ENCODE measurements at regions not wholly inside any gene's neighbourhood (a gene's known extent, or its start where the extent isn't known, plus 50 kb on each side); places are given as distances from the start of the nearest gene placed in this dataset.

DNA sequence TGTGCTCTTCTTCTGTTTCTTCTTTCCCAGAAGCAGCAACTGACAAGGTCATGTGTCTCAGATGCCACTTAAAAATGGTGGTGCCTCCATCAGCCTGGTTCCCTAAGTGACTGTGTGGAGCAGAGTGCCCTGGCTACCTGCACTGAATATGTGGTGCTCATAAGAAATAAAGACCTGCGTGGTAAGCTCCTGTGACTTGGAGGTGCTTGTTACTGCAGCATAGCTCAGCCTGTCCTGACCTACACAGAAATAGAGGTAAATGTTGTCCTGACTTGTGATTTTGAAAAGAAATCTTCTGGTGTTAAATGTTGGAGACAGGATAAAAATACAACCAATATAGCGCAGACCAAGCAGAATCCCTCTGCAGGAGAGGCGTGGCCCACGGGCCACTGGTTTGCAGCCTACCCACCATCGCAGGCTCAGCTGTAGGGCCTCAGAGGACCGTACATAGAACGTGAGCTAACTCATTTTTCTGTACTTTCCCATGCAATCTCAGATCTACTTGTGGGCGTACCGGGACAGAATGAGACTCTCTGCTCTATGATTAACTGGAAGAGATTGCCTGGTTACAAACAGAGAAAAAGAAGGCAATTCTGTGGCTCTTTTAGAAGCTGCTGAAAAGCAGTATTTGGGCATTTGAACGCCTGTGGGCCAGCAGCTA lies 79.4 kb upstream of the UNC5A start:
- Mint-ChIP-seq H3K27ac (ENCODE audit: unreplicated experiment) (no peak overlapping the region), H3K4me1 (peaks cover 3% of the 10 kb centered on the region), H3K9me3 (no peaks in the 10 kb centered on the region), H3K4me3 (no peak overlapping the region), H3K27me3 (ENCODE audit: low read depth) (peaks cover 22% of the 10 kb centered on the region), H3K36me3 (ENCODE audit: low read depth) (no peaks in the 10 kb centered on the region)
- TF ChIP-seq, protein P1, sequence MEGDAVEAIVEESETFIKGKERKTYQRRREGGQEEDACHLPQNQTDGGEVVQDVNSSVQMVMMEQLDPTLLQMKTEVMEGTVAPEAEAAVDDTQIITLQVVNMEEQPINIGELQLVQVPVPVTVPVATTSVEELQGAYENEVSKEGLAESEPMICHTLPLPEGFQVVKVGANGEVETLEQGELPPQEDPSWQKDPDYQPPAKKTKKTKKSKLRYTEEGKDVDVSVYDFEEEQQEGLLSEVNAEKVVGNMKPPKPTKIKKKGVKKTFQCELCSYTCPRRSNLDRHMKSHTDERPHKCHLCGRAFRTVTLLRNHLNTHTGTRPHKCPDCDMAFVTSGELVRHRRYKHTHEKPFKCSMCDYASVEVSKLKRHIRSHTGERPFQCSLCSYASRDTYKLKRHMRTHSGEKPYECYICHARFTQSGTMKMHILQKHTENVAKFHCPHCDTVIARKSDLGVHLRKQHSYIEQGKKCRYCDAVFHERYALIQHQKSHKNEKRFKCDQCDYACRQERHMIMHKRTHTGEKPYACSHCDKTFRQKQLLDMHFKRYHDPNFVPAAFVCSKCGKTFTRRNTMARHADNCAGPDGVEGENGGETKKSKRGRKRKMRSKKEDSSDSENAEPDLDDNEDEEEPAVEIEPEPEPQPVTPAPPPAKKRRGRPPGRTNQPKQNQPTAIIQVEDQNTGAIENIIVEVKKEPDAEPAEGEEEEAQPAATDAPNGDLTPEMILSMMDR (conservative IDR thresholded peaks at IDR 0.05), result no peak
- DNase-seq (ENCODE audit: low read depth, low spot score), result no peak

DNA sequence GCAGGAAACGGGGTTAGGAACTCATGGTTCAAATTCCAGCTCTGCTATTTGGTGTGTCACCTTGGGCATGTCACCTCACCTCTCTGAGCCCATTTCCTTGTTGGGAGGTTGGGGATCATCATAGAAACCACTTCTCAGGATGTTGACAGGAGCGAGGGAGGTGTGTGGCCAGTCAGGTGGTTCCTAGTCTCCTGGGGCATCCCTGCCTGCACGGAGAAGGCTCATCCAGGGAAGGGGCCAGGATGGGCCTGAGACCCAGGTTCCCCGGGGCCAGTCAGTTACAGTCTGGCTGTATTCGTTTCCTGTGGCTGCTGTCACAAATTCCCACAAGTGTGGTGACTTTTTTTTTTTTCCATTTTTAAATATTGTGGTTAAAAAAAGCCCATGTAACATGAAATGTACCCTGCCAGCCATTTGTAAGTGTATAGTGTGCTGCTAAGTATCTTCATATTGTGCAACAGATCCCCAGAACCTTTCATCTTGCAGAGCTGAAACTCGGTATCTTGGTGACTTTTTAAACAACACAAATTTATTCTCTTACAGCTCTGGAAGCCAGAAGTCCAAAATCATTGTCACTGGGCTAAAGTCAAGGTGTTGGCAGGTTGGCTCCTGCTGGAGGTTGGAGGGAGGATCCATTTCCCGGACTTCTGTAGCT lies 78.7 kb upstream of the UNC5A start:
- no peaks in the 10 kb centered on the region for H3K9me3 Mint-ChIP-seq
- H3K4me1 Mint-ChIP-seq, result peaks cover 2% of the 10 kb centered on the region
- no peak overlapping the region for H3K4me3 Mint-ChIP-seq
- no peaks in the 10 kb centered on the region for H3K36me3 Mint-ChIP-seq (ENCODE audit: low read depth)
- TF ChIP-seq, protein P1 (conservative IDR thresholded peaks at IDR 0.05), result no peak
- H3K27ac Mint-ChIP-seq (ENCODE audit: unreplicated experiment), result no peak overlapping the region
- no peak for DNase-seq (ENCODE audit: low read depth, low spot score)
- peaks cover 21% of the 10 kb centered on the region for H3K27me3 Mint-ChIP-seq (ENCODE audit: low read depth)

DNA sequence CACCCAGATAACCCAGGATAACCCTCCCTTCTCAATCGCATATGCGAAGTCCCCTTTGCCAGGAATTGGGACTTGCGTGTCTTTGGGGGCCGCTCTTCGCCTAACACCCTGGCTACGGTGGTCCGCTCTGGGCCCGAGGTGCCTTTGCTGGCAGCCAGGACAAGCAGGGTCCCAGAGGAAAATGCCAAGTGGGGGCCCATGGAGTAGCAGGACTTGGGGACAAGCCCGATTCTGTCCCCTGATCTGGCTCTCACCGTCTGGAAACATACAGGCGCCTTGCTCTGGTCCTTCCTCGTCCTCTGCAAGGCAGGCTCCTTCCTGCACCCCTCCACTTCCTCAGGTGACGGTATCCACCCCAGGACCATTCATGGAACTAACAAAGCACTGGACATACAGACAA lies 78.1 kb upstream of the UNC5A start:
- H3K4me1 Mint-ChIP-seq, result peaks cover 9% of the 10 kb centered on the region

DNA sequence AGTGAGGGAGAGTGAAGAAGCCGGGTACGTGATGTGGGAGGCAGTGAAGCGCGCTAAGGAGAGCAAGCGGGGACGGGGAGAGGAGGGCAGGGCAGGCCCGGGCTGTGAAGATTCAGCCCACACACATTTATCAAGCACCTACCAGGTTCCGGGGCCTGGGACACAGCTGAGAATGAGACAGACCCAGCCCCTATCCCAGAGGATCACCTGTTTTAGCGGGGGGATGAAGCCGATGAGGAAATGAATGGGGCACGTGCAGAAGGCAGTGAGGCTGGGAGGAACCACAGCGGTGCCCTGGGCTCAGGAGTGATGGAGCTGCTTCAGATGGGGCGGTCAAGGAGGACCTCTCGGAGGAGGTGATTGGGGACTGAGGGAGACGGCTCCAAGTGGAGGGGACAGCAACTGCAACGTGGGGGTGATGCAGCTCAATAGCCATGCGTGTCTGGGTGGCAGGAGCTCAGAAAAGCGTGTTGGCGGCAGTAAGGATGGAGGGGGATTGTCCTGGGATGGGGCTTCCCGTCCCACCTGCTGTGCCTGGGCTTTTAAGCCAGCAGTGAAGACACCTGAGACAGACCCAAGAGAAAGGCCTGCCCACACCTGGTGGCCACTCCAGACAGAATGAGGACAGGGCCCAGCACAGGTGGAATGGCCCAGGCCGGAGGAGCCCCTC lies 77.5 kb upstream of the UNC5A start:
- no peaks in the 10 kb centered on the region for H3K36me3 Mint-ChIP-seq (ENCODE audit: low read depth)
- no peaks in the 10 kb centered on the region for H3K9me3 Mint-ChIP-seq
- DNase-seq (ENCODE audit: low read depth, low spot score), result no peak
- peaks cover 9% of the 10 kb centered on the region for H3K4me1 Mint-ChIP-seq
- H3K27ac Mint-ChIP-seq (ENCODE audit: unreplicated experiment), result no peak overlapping the region
- no peak overlapping the region for H3K4me3 Mint-ChIP-seq
- peaks cover 28% of the 10 kb centered on the region for H3K27me3 Mint-ChIP-seq (ENCODE audit: low read depth)
- TF ChIP-seq, protein P1 (conservative IDR thresholded peaks at IDR 0.05), result no peak

More for the DNA sequence above, 78.1 kb upstream of the UNC5A start:
- no peak overlapping the region for H3K4me3 Mint-ChIP-seq
- no peaks in the 10 kb centered on the region for H3K36me3 Mint-ChIP-seq (ENCODE audit: low read depth)
- H3K27me3 Mint-ChIP-seq (ENCODE audit: low read depth), result peaks cover 28% of the 10 kb centered on the region
- no peak overlapping the region for H3K27ac Mint-ChIP-seq (ENCODE audit: unreplicated experiment)
- no peaks in the 10 kb centered on the region for H3K9me3 Mint-ChIP-seq
- DNase-seq (ENCODE audit: low read depth, low spot score), result no peak
- TF ChIP-seq, protein P1 (conservative IDR thresholded peaks at IDR 0.05), result no peak

DNA sequence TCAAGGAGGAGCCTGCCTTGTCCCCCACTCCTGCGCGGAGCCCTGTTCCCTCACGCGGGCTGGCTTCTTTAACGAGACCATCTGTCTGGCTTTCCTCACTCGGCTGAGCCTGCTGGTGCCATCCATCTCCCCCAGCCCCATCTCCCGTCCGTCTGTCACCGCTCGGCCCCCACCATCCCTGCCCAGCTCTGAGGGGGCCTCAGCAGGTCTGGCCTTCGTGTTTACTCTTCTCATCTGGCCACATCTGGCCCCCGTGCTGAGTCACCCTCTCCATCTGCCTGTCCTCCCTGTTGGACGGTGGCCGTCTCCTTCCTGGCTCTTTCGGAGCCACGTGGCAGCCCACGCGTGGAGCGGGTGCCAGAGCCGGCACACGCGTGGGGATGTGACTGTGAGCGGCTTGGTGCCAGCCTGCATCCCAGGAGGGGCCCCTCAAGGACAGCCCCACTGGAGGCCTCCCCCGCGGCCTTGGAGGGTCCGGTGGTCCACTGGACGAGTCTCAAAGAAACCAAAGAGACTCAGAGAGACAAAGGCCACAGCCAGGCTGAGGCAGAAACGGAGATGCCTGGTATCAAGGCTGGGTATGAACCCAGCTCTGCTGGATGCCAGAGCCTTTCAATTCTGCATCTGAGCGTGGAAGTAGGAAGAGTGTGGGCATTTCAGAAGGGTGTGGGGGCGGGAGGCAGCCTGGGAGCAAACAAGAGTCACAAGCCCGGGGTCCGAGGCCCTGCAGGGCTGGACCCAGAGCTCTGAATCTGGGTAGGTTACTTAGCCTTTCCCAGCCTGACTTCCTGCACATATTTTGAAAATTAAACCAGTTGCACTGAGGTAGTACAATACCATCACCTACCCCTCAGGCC lies 76.7 kb upstream of the UNC5A start:
- TF ChIP-seq, protein P1 (conservative IDR thresholded peaks at IDR 0.05), result no peak
- Mint-ChIP-seq H3K4me1 (peaks cover 9% of the 10 kb centered on the region), H3K27ac (ENCODE audit: unreplicated experiment) (no peak overlapping the region), H3K9me3 (no peaks in the 10 kb centered on the region), H3K36me3 (ENCODE audit: low read depth) (no peaks in the 10 kb centered on the region), H3K4me3 (no peak overlapping the region), H3K27me3 (ENCODE audit: low read depth) (peaks cover 32% of the 10 kb centered on the region)
- DNase-seq (ENCODE audit: low read depth, low spot score), result no peak

All from neural crest cell (in vitro differentiated cells).